Amniotic epithelial cell (primary cell): ENCODE measurements at regions not wholly inside any gene's neighbourhood (a gene's known extent, or its start where the extent isn't known, plus 50 kb on each side); places are given as distances from the start of the nearest gene placed in this dataset.

Experiments used
- DNase-seq: peaks from one replicate; pipeline ENCODE4 v3.0.0-alpha.2; 2010; ENCODE audit warnings: low read depth

DNA sequence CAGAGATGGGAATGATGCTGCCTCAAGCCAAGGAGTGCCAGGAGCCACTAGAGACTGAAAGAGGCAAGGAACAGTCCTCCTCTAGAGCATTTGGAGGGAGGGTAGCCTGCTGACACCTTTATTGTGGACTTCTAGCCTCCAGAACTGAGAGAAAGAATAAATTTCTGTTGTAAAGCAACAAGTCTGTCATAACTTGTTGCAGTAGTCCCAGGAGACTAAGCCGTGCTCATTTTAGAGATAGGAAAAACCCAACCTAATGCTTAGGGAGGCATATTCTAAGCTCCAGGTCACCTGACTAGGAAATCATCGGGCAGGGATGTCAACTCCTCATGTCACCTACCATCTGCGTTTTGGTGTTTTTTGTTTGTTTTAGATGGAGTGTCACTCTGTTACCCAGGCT is 345.4 kb upstream of the EEF2KMT start:
- no peak for DNase-seq

DNA sequence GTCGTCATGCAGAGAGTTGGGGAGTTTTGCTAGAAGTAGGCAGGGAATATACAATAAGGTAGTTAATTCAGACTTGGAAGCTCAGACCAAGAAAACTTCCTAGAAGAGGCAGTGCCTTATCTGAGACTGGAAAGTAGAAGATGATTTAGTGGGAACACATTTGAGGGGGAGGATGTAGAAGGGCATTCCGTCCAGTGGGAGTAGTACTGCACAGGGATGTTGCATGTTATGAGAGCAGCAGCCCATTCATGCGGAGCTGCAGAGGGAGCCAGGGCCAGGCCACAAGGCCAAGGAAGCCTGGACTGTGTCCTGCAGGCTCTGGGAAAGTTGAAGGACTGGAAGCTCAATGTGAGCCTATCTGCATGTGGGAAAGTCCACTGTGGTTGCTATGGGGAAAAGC is 344.5 kb upstream of the EEF2KMT start:
- no peak for DNase-seq

GRCh38 chr16:5438591-5438990 is 341.0 kb upstream of the EEF2KMT start:
- no peak for DNase-seq

DNA sequence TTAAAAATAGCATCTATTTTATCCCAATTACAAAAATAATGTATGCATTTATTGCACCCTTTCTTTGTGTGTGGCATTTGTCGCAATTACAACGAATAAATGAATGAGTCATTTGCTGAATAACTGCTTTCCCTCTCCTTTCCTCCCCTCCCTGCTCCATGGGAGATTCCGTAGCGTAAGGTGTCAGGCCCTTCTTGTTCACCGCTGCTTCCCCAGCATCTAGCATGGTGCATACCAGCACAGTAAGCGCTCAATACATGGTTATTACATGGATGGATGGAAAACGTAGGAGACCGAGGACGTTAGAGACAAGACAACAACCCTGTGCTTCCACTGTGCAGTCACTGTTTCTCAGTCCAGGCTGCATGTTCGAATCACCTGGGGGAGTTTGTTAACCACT is 336.0 kb upstream of the EEF2KMT start:
- no peak for DNase-seq

- no peak for DNase-seq
Measured at GRCh38 chr16:5432166-5432565, 334.6 kb upstream of the EEF2KMT start.

DNA sequence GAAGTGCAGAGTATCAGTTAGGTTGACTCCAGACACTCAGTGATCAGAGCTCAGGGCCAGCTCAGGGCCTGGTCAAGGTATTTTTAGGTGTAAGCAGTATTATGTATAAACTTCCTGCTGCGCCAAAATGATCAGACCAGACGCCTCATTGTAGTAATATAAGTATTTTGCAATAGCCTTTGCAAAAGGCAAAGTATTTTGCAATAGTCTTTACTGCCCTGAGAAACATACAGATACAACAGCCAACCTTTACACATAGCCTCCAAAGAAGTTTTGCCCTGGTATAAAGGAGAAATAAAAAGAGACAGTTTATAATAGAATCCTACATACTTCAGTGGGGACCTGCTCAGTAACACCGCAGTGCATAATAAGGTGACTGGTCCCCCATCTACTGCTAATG is 333.0 kb upstream of the EEF2KMT start:
- DNase-seq, result no peak

DNA sequence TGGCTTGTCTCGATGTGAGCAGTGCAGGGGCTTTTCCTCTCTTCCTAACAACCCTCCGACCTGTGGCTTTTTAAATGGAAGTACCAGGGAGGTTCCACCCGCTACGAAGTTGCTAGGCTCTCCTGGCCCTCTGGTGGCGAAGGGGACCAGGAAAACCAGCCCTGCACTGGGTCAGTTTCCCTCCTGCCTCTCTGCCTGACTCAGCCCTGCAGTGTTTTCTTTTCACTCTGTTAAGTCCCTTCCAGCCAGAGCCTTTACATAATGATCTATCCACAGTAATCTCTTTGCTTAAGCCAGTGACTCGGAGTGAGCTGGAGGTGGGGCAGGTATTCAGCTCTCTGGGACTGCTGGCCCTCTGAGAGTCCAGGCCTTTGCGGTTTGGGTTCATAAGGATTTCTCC is 331.3 kb upstream of the EEF2KMT start:
- DNase-seq, result no peak

DNA sequence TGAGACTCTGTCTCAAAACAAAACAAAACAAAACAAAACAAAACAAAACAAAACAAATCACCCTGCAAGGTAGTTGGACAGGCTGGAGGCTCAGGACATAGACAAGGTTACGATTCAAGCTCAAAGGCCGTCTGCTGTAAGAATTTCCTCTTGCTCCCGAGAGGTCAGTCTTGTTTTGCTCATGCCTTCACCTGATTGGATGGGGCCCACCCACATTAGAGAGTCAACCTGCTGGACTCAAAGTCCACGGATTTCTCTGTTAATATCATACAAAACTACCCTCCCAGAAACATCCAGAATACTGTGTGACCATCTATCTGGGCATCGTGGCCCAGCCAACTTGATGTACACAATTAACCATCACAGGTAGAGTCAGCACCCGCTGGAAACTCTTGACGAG is 330.0 kb upstream of the EEF2KMT start:
- no peak for DNase-seq

- no peak for DNase-seq
Measured at GRCh38 chr16:5422643-5423496, 325.3 kb upstream of the EEF2KMT start.

GRCh38 chr16:5422047-5422446 is 324.5 kb upstream of the EEF2KMT start:
- DNase-seq, result no peak

DNA sequence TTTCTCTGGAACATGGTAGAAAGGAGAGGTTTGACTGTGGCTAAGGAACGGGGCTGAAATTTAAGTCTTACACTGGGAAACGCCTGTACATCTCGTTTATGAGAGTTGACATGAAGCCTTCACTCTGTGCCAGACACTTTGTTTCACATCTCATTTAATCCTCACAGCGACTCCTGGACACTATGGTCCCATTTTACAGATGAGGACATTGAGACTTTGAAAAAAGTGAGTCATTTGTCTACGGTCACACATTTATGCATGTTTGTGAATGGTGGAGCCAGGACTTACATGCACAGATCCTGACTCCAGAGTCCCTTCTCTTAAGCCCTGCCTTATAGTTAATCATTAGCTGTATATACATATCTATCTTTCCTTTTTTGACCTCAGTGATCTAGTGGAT is 318.4 kb upstream of the EEF2KMT start:
- DNase-seq, result no peak

DNA sequence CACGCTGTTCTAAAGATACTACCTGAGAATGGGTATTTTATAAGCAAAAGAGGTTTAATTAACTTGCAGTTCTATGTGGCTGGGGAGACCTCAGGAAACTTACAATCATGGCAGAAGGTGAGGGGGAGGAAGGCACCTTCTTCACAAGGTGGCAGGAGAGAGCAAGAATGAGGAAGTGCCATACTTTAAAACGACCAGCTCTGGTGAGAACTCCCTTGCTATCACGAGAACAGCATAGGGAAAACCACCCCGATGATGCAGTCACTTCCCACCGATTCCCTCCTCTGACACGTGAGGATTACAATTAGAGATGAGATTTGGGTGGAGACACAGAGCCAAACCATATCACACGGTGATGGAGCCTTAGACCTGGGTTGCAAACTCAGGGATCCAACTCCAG is 317.5 kb upstream of the EEF2KMT start:
- no peak for DNase-seq

- DNase-seq, result no peak
Measured at GRCh38 chr16:5412731-5413130, 315.1 kb upstream of the EEF2KMT start.

GRCh38 chr16:5398203-5398602 is 300.6 kb upstream of the EEF2KMT start:
- DNase-seq, result no peak

DNA sequence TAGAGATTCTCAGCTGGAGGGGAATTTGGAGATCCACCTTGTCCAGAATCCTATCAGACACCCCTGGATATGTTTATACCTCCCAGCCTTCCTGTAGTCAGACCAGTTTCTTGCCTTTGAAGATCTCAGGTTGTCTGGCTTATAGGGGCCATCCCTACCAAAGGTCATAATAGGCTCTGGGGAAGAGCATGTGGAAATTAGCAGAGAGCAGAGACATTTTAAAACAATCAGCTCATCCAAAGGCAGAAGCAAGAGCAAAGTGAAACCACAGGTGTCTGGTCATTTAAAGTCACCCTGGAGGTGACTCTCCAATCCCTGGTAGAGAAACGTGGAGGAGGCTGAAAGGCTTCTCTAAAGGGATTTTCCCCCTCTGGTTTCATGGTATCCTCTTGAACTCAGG is 299.3 kb upstream of the EEF2KMT start:
- no peak for DNase-seq

GRCh38 chr16:5393070-5393469 is 295.5 kb upstream of the EEF2KMT start:
- DNase-seq, result no peak

- DNase-seq, result no peak
Measured at GRCh38 chr16:5386989-5387388, 289.4 kb upstream of the EEF2KMT start.

GRCh38 chr16:5385811-5386210 is 288.2 kb upstream of the EEF2KMT start:
- DNase-seq, result no peak

DNA sequence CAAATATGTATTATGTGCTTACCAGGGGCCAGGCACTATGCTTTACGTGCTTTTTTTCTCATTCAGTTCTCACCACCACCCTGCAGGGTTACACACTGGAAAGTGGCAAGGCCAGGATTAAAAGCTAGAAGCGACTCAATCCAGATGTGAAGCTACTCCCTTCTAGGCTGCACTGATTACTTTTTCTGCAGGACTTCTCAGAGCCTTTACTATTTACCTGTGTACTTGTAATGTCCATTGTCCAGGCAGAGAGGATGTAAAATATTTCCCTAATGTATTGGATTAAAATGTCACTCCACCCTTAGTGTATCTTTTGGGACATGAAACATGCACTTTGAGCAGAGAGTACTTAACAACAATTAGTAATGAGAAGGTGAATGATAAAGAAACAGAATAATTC is 287.5 kb upstream of the EEF2KMT start:
- no peak for DNase-seq

DNA sequence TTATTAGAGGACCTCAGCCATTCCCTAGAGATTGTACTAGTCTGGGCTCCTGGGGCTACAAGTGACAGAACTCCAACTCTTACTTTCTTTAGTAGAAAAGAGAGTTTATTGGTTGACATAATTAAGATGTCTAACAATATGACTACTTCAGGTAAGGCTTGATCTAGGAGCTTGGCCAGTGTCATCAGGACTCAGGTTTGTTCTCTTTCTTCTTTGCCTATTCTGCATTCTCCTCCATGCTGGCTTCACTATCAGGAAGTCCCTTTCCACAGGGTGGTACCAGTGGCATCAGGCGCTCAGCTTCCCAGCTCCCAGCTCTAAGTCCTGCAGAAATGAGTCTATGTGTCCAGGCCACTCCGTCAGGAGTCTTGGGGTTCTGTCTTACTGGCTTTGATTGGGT is 286.1 kb upstream of the EEF2KMT start:
- no peak for DNase-seq

DNA sequence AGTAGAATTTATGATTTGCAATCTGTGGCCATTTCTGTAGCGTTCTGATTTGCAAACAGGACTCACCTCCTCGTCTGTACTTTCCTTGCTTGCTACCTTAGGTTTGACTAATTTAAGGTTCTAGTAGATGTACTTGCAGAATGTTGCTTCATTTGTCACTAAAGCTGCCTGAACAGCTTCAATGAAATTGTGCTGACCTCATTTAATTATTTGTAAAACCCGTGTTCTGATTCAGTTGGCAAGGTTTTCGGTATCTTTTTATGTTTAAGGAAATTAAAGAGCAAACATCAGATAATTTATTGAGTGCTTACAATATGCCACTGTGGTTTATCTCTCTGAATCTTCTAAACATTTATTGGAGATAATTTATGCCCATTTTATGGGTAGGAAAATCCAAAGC is 284.9 kb upstream of the EEF2KMT start:
- no peak for DNase-seq

DNA sequence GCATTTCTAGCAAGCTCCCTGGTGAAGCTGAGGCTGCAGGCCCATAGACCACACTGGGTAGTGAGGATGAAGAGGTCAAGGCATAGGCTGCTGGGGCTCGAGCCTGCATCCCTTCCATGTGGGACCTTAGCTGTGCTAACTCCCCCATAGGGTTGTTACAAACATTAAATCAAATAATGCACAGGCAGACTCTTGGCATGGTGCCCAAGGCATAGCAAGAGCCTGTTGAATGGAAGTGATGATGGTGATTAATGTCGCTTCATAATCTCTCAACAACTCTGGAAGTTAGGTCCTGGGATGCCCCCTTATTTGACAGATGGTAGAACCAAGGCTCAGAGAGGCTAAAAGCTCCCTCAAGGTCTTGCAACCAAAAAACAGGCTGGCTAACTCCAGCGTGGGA is 283.9 kb upstream of the EEF2KMT start:
- DNase-seq, result no peak

GRCh38 chr16:5379954-5380353 is 282.4 kb upstream of the EEF2KMT start:
- no peak for DNase-seq

GRCh38 chr16:5378531-5378930 is 280.9 kb upstream of the EEF2KMT start:
- DNase-seq, result no peak
